IPS DF 4.7 (cell line): ENCODE measurements at regions not wholly inside any gene's neighbourhood (a gene's known extent, or its start where the extent isn't known, plus 50 kb on each side); places are given as distances from the start of the nearest gene placed in this dataset.
"Not testable (repeated sequence)": the region's sequence is repeated elsewhere in the genome, so short reads cannot be mapped to it uniquely, and the experiment has no call there.

ENCODE experiments used
- DNase-seq: peaks from one replicate; pipeline ENCODE4 v3.0.0-alpha.2; 2013; ENCODE audit warnings: low spot score; ENCODE audit errors: extremely low read depth

GRCh38 chr18:66011916-66012315 lies 261.1 kb downstream of the CDH7 start:
- no peak for DNase-seq

DNA sequence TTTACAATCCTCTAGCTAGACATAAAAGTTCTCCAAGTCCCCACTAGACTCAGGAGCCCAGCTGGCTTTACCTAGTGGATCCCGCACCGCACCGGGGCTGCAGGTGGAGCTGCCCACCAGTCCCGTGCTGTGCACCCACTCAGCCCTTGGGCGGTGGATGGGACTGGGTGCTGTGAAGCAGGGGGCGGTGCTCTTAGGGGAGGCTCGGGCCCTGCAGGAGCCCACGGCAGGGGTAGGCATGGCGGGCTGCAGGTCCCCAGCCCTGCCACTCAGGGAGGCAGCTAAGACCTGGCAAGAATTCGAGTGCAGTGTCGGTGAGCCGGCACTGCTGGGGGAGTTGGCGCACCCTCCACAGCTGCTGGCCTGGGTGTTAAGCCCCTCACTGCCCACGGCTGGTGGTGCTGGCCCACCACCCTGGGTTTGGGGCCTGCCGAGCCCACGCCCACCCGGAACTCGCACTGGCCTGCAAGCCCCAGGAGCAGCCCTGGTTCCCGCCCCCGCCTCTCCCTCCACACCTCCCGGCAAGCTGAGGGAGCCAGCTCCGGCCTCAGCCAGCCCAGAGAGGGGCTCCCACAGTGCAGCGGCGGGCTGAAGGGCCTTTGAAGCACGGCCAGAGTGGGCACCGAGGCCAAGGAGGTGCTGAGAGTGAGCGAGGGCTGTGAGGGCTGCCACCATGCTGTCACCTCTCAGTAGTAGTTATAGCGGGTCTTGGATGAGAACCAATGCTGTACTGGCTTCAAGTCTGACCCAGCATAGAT lies 255.2 kb downstream of the CDH7 start:
- DNase-seq = no peak

GRCh38 chr18:65998971-65999700 lies 248.3 kb downstream of the CDH7 start:
- DNase-seq = not testable (repeated sequence)

GRCh38 chr18:65995206-65995605 lies 244.4 kb downstream of the CDH7 start:
- DNase-seq = no peak

DNA sequence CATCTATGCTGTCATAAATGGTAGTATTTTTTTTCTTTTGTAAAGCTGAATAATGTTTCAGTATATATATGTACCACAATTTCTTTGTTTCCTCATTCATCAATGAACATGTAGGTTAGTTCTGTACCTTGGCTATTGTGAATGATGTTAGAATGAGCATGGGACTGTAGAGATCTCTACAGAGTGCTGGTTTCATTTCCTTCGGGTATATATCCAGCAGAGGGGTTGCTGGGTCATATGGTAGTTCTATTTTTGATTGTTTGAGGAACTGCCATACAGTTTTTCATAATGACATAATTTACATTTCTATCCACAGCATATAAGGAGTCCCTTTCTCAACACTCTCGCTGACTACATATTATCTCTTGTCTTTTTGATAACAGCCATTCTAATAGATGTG lies 243.5 kb downstream of the CDH7 start:
- DNase-seq = no peak

DNA sequence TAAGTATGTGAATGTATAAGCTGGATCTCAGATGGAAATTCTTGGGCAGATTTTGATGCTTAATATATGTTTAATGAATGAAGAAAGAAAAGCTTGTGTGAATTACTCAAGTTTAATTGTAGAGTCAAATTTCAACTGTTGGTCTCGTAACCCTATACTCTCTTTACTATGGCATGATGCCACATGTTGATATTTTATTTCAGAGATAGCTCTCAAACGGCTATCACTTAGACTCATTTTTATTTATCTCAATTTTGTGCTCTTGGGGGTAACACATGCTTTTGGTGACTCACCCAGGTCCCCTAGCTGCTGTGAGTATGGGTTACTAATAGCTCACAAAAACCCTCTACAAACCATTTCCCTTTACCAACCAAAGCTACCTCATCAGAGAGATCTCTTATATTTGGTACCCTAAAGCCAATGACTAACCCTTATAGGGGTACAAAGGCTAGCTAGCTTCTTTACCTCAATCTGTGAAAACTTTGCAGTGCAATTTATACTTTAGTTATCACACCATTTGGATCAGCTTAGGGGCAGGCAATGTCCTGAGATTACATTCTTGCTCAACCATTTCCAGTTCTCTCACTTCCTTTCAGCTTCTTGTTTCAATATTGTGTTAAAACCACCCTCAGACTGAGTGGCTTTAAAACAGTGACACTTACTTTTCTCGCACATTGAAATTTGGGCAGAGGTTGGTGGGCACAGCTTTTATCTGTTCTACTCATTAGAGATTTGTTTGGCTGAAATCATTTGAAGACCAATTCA lies 240.3 kb downstream of the CDH7 start:
- DNase-seq = no peak

- DNase-seq = no peak
These were observed 239.4 kb downstream of the CDH7 start for GRCh38 chr18:65990174-65990690.

- DNase-seq = no peak
These were observed 238.2 kb downstream of the CDH7 start for GRCh38 chr18:65988972-65989371.

- no peak for DNase-seq
These were observed 237.6 kb downstream of the CDH7 start for GRCh38 chr18:65988386-65988785.

GRCh38 chr18:65983750-65984149 lies 232.9 kb downstream of the CDH7 start:
- no peak for DNase-seq

- DNase-seq = no peak
These were observed 224.7 kb downstream of the CDH7 start for GRCh38 chr18:65975536-65975935.

GRCh38 chr18:65974758-65975157 lies 223.9 kb downstream of the CDH7 start:
- DNase-seq = no peak

DNA sequence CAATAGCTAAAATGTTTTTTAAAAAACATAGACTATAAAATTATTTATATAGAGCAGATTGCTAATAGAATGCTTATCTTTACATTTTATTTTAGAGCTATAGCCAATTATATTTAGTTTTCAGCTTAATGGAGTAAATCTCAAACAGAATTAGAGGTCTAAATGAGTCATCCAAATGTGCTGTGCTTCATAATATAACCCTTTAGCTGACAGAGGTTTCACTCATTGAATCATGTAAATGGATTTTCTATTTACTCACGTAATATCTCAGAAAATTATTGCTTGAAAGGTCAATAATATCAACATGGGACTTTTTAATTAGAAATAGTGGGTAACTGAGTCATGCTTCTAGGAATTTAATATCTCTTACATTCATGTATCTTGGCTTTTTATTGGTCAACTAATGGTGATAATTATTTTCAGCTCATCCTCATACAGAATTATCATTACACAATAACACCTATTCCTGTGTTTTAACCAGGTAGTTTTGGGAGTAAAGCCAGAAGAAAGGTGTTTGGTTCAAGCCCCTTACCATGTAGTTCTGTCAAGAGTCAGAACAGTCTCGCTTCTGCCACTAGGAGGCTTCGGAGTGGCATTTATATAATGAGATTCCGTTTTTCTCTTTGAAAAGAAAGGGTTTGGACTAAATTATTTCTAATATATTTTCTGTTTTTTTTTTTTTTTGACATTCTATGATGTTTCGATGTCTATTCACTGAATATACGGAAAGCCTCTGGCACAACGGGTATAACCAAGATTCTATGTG lies 217.6 kb downstream of the CDH7 start:
- no peak for DNase-seq

DNA sequence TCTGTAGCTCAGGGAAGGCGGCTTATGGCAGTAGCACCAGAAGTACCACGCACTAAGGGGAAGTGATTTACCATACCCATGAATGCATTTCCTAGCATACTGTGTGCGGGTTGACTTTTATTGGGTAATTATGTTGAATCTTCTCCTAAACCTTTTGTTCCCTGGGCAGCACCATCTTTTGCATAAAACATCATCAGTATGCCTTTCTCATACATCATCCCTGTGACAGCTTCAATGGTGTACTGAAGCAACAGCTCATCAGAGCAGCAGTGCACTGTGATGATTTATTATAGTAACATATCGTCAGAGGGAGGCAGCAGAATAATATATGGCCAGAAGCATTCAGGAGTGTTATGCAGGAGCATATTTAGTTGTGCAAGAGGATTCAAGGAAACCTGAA lies 204.9 kb downstream of the CDH7 start:
- DNase-seq = no peak

DNA sequence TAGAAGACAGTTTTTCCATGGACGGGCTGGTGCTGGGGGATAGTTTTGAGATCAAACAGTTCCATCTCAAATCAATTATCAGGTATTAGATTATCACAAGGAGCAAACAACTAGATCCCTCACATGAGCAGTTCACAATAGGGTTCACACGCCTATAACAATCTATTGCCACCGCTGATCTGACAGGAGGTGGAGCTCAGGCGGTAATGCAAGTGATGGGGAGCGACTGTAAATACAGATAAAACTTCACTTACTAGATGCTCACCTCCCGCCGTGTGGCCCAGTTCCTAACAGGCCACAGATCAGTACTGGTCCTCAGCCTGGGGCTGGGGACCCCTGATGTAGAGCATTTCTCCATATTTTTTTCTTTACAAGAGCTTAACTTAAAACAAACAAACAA lies 203.6 kb downstream of the CDH7 start:
- no peak for DNase-seq

DNA sequence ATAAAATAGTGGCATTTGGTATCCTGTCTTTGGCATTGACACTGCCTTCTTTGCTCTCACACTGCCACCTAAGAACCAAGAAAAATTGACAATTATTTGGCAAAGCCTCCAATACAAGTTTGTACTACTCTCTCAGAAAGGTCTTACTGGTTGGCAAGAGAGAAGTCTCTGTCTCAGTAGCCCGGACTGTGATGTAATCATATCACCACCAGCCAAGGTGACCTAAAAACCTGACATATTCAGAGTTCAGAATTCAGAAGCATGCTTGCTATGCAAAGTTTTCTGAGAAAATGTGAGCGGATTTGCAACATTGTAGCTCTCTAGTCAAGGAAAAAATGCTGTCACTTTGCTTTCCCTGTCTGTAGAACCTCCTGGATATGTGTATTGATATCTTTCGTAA lies 196.0 kb downstream of the CDH7 start:
- DNase-seq = no peak

GRCh38 chr18:65943268-65943667 lies 192.5 kb downstream of the CDH7 start:
- DNase-seq = no peak

DNA sequence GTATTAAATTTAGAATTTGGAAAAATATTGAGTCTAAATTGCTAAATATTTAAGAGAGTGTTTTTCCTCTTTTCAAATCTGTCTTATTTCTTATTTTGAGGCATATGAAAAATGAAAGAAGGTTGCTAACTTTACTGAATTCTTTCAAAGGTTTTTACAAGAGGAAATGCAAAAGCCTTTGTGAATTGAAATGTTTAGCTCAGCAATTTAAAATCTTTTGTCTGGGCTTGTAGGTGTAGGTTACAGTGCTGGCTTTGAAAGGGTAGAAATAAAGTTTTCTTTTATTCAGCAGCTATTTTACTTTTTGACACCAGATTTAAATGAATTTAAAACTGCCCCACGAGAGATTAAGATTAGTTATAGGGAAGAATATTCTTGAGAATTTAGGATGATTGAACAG lies 192.0 kb downstream of the CDH7 start:
- no peak for DNase-seq

GRCh38 chr18:65942104-65942503 lies 191.3 kb downstream of the CDH7 start:
- no peak for DNase-seq

- DNase-seq = no peak
These were observed 190.7 kb downstream of the CDH7 start for GRCh38 chr18:65941482-65941881.
